Panc1 (cell line): ENCODE measurements at regions not wholly inside any gene's neighbourhood (a gene's known extent, or its start where the extent isn't known, plus 50 kb on each side); places are given as distances from the start of the nearest gene placed in this dataset.

Experiments used
- SIN3A ChIP-seq: IDR thresholded peaks from 2 replicates; pipeline ENCODE4 v1.6.1; 2012; ENCODE audit warnings: low read depth, mild to moderate bottlenecking, low read length, moderate library complexity, borderline replicate concordance; ENCODE audit not compliant: insufficient read depth
- TF ChIP-seq, protein P1 (sequence below): fragments of 450-650 bp; IDR thresholded peaks from 2 replicates; pipeline ENCODE4 v1.5.1; 2017; ENCODE audit warnings: mild to moderate bottlenecking
- TF ChIP-seq, protein P2 (sequence below), 2 experiments: IDR thresholded peaks; 2 replicates each; pipeline ENCODE4 v1.6.1; 2011 to 2012; ENCODE audit warnings: low read depth in 2 of 2, control low read depth in 1 of 2, low read length in 1 of 2, mild to moderate bottlenecking in 1 of 2, moderate library complexity in 1 of 2; ENCODE audit not compliant: insufficient read depth in 1 of 2

DNA sequence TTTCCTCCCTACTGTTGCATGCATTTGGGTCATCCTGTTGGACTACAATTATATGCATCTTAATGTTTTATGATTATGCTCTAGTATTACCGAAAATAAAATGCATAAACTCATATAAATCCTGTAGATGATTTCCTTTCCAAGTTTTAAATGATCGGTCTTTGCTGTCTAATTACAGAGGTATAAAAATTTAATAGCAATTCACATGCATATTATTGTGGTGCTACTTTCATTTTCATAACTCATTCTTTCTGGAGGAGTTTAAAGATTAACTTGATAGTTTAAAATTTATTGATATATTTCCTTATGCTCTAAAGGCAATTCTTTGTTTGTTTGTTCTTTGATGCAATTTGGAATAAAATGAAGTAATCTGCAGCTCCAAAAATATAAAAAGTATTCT is 1475.1 kb downstream of the MAT2B start:
- TF ChIP-seq, protein P1, sequence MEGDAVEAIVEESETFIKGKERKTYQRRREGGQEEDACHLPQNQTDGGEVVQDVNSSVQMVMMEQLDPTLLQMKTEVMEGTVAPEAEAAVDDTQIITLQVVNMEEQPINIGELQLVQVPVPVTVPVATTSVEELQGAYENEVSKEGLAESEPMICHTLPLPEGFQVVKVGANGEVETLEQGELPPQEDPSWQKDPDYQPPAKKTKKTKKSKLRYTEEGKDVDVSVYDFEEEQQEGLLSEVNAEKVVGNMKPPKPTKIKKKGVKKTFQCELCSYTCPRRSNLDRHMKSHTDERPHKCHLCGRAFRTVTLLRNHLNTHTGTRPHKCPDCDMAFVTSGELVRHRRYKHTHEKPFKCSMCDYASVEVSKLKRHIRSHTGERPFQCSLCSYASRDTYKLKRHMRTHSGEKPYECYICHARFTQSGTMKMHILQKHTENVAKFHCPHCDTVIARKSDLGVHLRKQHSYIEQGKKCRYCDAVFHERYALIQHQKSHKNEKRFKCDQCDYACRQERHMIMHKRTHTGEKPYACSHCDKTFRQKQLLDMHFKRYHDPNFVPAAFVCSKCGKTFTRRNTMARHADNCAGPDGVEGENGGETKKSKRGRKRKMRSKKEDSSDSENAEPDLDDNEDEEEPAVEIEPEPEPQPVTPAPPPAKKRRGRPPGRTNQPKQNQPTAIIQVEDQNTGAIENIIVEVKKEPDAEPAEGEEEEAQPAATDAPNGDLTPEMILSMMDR = no peak
- TF ChIP-seq, protein P2, sequence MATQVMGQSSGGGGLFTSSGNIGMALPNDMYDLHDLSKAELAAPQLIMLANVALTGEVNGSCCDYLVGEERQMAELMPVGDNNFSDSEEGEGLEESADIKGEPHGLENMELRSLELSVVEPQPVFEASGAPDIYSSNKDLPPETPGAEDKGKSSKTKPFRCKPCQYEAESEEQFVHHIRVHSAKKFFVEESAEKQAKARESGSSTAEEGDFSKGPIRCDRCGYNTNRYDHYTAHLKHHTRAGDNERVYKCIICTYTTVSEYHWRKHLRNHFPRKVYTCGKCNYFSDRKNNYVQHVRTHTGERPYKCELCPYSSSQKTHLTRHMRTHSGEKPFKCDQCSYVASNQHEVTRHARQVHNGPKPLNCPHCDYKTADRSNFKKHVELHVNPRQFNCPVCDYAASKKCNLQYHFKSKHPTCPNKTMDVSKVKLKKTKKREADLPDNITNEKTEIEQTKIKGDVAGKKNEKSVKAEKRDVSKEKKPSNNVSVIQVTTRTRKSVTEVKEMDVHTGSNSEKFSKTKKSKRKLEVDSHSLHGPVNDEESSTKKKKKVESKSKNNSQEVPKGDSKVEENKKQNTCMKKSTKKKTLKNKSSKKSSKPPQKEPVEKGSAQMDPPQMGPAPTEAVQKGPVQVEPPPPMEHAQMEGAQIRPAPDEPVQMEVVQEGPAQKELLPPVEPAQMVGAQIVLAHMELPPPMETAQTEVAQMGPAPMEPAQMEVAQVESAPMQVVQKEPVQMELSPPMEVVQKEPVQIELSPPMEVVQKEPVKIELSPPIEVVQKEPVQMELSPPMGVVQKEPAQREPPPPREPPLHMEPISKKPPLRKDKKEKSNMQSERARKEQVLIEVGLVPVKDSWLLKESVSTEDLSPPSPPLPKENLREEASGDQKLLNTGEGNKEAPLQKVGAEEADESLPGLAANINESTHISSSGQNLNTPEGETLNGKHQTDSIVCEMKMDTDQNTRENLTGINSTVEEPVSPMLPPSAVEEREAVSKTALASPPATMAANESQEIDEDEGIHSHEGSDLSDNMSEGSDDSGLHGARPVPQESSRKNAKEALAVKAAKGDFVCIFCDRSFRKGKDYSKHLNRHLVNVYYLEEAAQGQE (IDR thresholded peaks at IDR 0.05; ENCODE audit: insufficient read depth in 1 of 2, low read depth in 2 of 2, low read length in 1 of 2) = no peak
- TF ChIP-seq SIN3A = no peak
